ENCODE measurements at regions not wholly inside any gene's neighbourhood (a gene's known extent, or its start where the extent isn't known, plus 50 kb on each side); places are given as distances from the start of the nearest gene placed in this dataset.

DNA sequence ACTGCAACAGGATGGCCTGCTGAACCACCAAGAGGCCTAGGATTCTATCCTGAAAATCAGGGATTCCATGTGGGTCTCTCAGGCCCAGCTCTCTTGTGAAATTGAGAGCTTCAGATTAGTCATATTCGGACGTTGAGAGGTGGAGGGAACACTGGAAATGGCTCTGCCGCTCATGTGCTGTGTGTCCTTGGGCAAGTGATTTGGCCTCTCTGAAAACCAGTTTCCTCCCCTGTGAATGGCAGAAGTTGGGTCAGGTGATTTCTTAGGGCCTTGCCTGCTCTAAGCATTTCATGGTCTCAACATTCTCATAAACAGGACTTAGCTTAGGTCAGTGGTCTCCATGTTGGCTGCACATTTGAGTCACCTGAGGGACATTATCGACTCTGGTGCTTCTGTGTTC is 470.1 kb downstream of the PREX1 start:
- no peak for DNase-seq (ENCODE audit: low spot score)
- TF ChIP-seq, protein P1, sequence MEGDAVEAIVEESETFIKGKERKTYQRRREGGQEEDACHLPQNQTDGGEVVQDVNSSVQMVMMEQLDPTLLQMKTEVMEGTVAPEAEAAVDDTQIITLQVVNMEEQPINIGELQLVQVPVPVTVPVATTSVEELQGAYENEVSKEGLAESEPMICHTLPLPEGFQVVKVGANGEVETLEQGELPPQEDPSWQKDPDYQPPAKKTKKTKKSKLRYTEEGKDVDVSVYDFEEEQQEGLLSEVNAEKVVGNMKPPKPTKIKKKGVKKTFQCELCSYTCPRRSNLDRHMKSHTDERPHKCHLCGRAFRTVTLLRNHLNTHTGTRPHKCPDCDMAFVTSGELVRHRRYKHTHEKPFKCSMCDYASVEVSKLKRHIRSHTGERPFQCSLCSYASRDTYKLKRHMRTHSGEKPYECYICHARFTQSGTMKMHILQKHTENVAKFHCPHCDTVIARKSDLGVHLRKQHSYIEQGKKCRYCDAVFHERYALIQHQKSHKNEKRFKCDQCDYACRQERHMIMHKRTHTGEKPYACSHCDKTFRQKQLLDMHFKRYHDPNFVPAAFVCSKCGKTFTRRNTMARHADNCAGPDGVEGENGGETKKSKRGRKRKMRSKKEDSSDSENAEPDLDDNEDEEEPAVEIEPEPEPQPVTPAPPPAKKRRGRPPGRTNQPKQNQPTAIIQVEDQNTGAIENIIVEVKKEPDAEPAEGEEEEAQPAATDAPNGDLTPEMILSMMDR (IDR thresholded peaks at IDR 0.05) = no peak
- Histone ChIP-seq H3K27ac (no peak overlapping the region), H3K4me3 (no peak overlapping the region)

DNA sequence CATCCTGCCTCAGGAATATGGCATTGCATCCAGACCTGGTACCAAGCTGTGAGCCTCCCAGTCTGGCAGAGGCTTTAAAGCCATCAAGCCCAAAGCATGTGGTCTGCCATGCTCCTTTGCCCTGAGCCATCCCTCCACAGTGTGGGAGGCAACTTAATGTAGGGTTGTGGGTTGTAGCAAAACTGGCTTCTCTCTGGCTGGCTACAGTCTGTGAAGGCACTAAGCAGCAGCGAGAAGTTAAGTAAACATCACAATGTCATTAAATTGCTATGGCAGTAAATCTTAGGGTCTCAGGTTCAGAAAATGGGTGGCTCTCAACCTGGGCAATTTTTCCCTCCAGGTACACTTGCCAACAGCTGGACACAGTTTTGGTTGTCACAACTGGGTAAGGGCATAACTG is 472.9 kb downstream of the PREX1 start:
- Histone ChIP-seq H3K27ac (no peak overlapping the region), H3K4me3 (no peak overlapping the region)
- no peak for DNase-seq (ENCODE audit: low spot score)
- TF ChIP-seq, protein P1 (IDR thresholded peaks at IDR 0.05) = no peak

DNA sequence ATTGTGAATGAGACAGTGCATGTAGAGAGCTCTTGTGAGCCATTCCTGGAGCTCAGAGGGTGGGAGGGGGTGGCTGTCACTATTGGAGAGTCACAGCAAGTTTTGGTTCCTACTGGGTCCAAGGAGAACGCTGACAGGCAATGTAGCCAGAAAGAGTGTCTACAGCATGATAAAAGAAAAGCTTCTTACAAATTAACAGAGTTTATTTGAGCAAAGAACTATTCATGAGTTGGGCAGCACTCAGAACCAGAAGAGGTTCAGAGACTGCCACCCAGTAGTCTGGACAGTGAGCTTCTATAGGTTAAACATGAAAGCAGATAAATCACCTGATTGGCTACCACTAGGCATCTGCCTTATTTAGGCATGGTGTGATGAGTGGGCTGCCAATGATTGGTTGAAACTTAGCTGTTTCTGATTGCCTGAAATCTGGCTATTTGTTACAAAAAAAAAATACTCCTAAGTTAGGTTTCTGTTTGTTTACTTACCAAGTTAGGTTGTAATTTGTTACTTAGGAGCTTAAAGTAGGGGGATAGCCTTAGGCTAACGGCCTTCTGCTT is 473.4 kb downstream of the PREX1 start:
- H3K4me3 ChIP-seq = no peak overlapping the region
- no peak for DNase-seq (ENCODE audit: low spot score)
- H3K27ac ChIP-seq = no peak overlapping the region
- TF ChIP-seq, protein P1 (IDR thresholded peaks at IDR 0.05) = no peak

DNA sequence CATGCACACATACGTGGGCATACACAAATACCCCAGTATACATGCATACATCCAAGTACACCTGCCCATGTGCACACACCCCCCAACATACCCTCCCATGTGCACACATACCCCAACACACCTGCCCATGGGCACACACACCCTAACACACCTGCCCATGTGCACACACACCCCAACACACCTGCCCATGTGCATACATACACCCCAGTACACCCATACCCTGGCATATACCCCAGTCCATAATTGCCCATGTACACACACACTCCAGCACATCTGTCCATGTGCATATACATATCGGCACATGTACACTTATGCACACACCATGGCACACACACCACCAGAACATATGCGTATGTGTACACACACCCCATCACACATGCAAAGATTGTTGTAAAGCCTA is 475.2 kb downstream of the PREX1 start:
- Histone ChIP-seq H3K4me3 (no peak overlapping the region), H3K27ac (no peak overlapping the region)
- no peak for DNase-seq (ENCODE audit: low spot score)
- TF ChIP-seq, protein P1 (IDR thresholded peaks at IDR 0.05) = no peak

DNA sequence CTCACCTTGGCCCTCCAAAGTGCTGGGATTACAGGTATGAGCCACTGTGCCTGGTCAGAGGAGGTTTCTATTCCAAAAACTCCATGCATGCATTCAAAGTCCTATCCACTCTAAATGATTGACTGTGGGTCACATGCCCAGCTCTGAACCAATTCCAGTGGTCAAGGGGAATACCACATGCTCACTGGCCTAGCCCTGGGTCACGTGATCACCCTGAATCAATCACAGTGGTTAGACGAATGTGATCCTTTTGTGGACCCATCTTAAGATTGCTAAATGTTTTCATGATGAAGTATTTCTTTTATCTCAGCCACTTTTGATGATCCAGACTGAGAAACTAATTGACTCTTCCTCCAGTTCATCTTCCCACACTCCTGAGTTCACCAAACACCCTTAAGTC is 475.8 kb downstream of the PREX1 start:
- no peak overlapping the region for H3K4me3 ChIP-seq
- no peak overlapping the region for H3K27ac ChIP-seq
- no peak for DNase-seq (ENCODE audit: low spot score)
- TF ChIP-seq, protein P1 (IDR thresholded peaks at IDR 0.05) = no peak

DNA sequence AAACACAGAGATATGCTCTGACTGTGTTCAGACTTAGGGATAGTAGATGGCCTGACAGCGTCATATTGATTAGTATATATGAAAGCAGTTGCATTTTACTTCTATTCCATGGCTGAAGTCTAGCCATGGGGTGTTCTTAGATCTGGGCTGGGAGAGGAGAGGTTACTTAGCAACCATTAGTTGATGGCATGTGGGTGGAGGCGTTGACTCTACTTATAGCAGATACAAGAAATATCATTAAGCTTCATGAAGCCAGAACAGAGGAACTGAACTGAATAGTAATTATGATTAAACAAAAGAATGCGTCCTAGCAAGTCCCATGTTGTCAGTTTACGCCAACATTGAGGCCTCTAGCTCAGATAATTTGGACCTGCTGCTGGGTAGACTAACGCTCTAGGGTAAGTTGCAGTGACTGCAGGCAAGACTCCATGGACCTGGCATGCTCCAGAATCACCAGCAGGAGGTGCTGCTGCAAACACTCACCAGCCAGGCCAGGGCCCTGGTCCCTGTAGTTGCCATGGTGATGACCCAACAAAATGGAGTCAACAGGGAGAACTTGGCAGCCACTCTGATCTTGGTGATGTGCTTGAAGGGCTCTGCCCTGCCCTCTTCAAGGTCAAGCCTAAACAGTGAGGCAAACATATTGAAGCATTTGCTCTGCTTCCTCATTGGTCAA is 477.3 kb downstream of the PREX1 start:
- no peak overlapping the region for H3K27ac ChIP-seq
- DNase-seq (ENCODE audit: low spot score) = no peak
- TF ChIP-seq, protein P1 (IDR thresholded peaks at IDR 0.05) = no peak
- no peak overlapping the region for H3K4me3 ChIP-seq

DNA sequence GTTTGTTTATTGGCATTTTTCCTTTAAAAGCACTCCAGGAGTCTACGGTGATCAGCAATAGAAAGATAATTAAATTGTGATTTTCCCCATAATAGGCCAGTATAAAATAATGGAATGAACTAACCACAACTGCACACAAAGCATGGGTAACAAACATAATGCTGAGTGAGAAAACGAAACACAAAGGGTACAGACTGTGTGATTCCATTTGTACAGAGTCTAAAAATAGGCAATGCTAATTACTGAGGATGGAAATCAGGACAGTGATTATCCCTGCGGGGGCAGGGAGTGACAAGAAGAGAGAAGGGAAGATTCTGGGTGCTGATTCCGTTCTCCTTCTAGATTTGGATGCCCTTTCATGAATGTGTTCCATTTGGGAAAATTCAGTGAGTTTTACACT is 478.1 kb downstream of the PREX1 start:
- DNase-seq (ENCODE audit: low spot score) = no peak
- no peak overlapping the region for H3K4me3 ChIP-seq
- TF ChIP-seq, protein P1 (IDR thresholded peaks at IDR 0.05) = no peak
- no peak overlapping the region for H3K27ac ChIP-seq
